GM12892 (cell line): ENCODE measurements at regions not wholly inside any gene's neighbourhood (a gene's known extent, or its start where the extent isn't known, plus 50 kb on each side); places are given as distances from the start of the nearest gene placed in this dataset.

Source experiments
- POLR2A ChIP-seq: IDR thresholded peaks from 2 replicates; pipeline ENCODE4 v1.6.1; 2011; ENCODE audit warnings: low read depth, low read length, control low read depth
- POLR2AphosphoS5 ChIP-seq: IDR thresholded peaks from 2 replicates; pipeline ENCODE4 v1.6.1; 2011; ENCODE audit warnings: low read depth, low read length, control low read depth

DNA sequence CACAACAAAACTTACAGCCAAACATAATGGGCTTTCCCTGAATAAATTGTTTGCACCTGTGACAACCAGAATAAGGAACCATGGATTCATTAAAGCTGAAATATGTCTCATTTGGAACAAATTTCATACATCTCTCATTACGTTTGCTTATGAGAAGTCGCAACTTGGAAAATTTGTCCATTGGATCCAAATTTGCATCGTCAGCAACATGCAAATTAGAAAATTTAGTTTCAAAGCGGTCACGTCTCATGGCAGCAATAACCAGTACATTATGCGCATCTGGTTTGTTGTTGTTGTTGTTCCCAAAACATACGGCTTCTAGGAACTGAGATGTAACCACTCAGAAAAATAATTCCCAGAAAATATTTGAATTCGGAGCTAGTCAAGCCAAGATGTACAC lies 1311.5 kb upstream of the CDH6 start:
- TF ChIP-seq POLR2A (no peak), POLR2AphosphoS5 (no peak)
